Adrenal gland (tissue), 5 donors: ENCODE measurements at regions not wholly inside any gene's neighbourhood (a gene's known extent, or its start where the extent isn't known, plus 50 kb on each side); places are given as distances from the start of the nearest gene placed in this dataset.

Source experiments
- CTCF ChIP-seq, 6 experiments: fragments of 450-650 bp in 4 of 6; fragments of 200-600 bp in 2 of 6; sonication (generic) in 1 of 6; IDR thresholded peaks; 1 replicate in 5 of 6; 2 replicates in 1 of 6; pipeline versions ENCODE4 v1.5.1 to v1.8.0; 2016 to 2021; ENCODE audit warnings: antibody characterized with exemption in 6 of 6, mild to moderate bottlenecking in 2 of 6, moderate library complexity in 1 of 6
- POLR2A ChIP-seq, 2 donors: fragments of 450-650 bp; IDR thresholded peaks; one replicate each; pipeline ENCODE4 v1.6.1; 2017; ENCODE audit warnings: antibody characterized with exemption in 2 of 2, mild to moderate bottlenecking in 2 of 2, moderate library complexity in 1 of 2
- donor health status: DM: no; HTN: no; CAD: no.

- TF ChIP-seq CTCF (IDR thresholded peaks at IDR 0.05) (no peak), POLR2A (IDR thresholded peaks at IDR 0.05) (no peak)
Measured at GRCh38 chr7:80362010-80362618, 149.8 kb downstream of the GNAT3 start.
